ENCODE measurements at regions not wholly inside any gene's neighbourhood (a gene's known extent, or its start where the extent isn't known, plus 50 kb on each side); places are given as distances from the start of the nearest gene placed in this dataset.
"Not testable (repeated sequence)": the region's sequence is repeated elsewhere in the genome, so short reads cannot be mapped to it uniquely, and the experiment has no call there.

GRCh38 chr10:35972275-35972674, 330.2 kb upstream of the FZD8 start:
- Histone ChIP-seq H3K4me1 (no peaks in the 10 kb centered on the region), H3K4me3 (no peak overlapping the region), H3K27me3 (no peaks in the 10 kb centered on the region), H3K27ac (no peak overlapping the region), H3K9me3 (no peaks in the 10 kb centered on the region), H3K36me3 (no peaks in the 10 kb centered on the region)
- no peak for DNase-seq (ENCODE audit: low spot score in 2 of 2)
- intact Hi-C loops (cut with DNase I; ENCODE audit: low total_unique reads) = no loop called here
- TF ChIP-seq CTCF (IDR thresholded peaks at IDR 0.05) = no peak
- no peak for TF ChIP-seq POLR2AphosphoS5 (IDR thresholded peaks at IDR 0.05)
- TF ChIP-seq POLR2A (IDR thresholded peaks at IDR 0.05) = no peak

- no peak for TF ChIP-seq POLR2A (IDR thresholded peaks at IDR 0.05)
- no peak for TF ChIP-seq POLR2AphosphoS5 (IDR thresholded peaks at IDR 0.05)
- no peak for TF ChIP-seq CTCF (IDR thresholded peaks at IDR 0.05)
- Histone ChIP-seq H3K9me3 (no peaks in the 10 kb centered on the region), H3K4me1 (no peaks in the 10 kb centered on the region), H3K27me3 (no peaks in the 10 kb centered on the region), H3K4me3 (no peak overlapping the region), H3K27ac (no peak overlapping the region), H3K36me3 (no peaks in the 10 kb centered on the region)
- intact Hi-C loops (cut with DNase I; ENCODE audit: low total_unique reads) = no loop called here
- no peak for DNase-seq (ENCODE audit: low spot score in 2 of 2)
Measured at GRCh38 chr10:35971397-35971796, 329.3 kb upstream of the FZD8 start.

- Histone ChIP-seq H3K4me3 (no peak overlapping the region), H3K27ac (no peak overlapping the region), H3K9me3 (no peaks in the 10 kb centered on the region), H3K4me1 (no peaks in the 10 kb centered on the region), H3K27me3 (no peaks in the 10 kb centered on the region), H3K36me3 (no peaks in the 10 kb centered on the region)
- no peak for DNase-seq (ENCODE audit: low spot score in 2 of 2)
- TF ChIP-seq POLR2AphosphoS5 (IDR thresholded peaks at IDR 0.05) (no peak), CTCF (IDR thresholded peaks at IDR 0.05) (no peak), POLR2A (IDR thresholded peaks at IDR 0.05) (no peak)
- intact Hi-C loops (cut with DNase I; ENCODE audit: low total_unique reads) = no loop called here
Measured at GRCh38 chr10:35963685-35964084, 321.6 kb upstream of the FZD8 start.

- Histone ChIP-seq H3K4me3 (no peak overlapping the region), H3K27ac (no peak overlapping the region), H3K27me3 (no peaks in the 10 kb centered on the region), H3K9me3 (no peaks in the 10 kb centered on the region), H3K4me1 (no peaks in the 10 kb centered on the region), H3K36me3 (no peaks in the 10 kb centered on the region)
- DNase-seq (ENCODE audit: low spot score in 2 of 2) = no peak
- intact Hi-C loops (cut with DNase I; ENCODE audit: low total_unique reads) = no loop called here
- no peak for TF ChIP-seq POLR2AphosphoS5 (IDR thresholded peaks at IDR 0.05)
- TF ChIP-seq POLR2A (IDR thresholded peaks at IDR 0.05) = no peak
- TF ChIP-seq CTCF (IDR thresholded peaks at IDR 0.05) = no peak
Measured at GRCh38 chr10:35961501-35961900, 319.4 kb upstream of the FZD8 start.

- no peak for DNase-seq (ENCODE audit: low spot score in 2 of 2)
- Histone ChIP-seq H3K27ac (no peak overlapping the region), H3K4me1 (no peaks in the 10 kb centered on the region), H3K9me3 (no peaks in the 10 kb centered on the region), H3K27me3 (no peaks in the 10 kb centered on the region), H3K4me3 (peak overlapping the region in 1 of 3 donors; percentile 21), H3K36me3 (no peaks in the 10 kb centered on the region)
- TF ChIP-seq POLR2A (IDR thresholded peaks at IDR 0.05) (no peak), POLR2AphosphoS5 (IDR thresholded peaks at IDR 0.05) (no peak), CTCF (IDR thresholded peaks at IDR 0.05) (no peak)
- intact Hi-C loops (cut with DNase I; ENCODE audit: low total_unique reads) = no loop called here
Measured at GRCh38 chr10:35959252-35959651, 317.2 kb upstream of the FZD8 start.

- H3K4me1 ChIP-seq; intact Hi-C loops (cut with DNase I; ENCODE audit: low total_unique reads); H3K27me3 ChIP-seq; H3K36me3 ChIP-seq; H3K27ac ChIP-seq; H3K9me3 ChIP-seq; H3K4me3 ChIP-seq; DNase-seq (ENCODE audit: low spot score in 2 of 2): not testable (repeated sequence)
Measured at GRCh38 chr10:35958609-35959008, 316.5 kb upstream of the FZD8 start.
